WTC11 (cell line): ENCODE measurements at regions not wholly inside any gene's neighbourhood (a gene's known extent, or its start where the extent isn't known, plus 50 kb on each side); places are given as distances from the start of the nearest gene placed in this dataset.

Source experiments
- CTCF ChIP-seq: fragments of 200-600 bp; IDR thresholded peaks from 2 replicates; pipeline ENCODE4 v1.8.0; 2022; ENCODE audit warnings: antibody characterized with exemption
- ERG ChIP-seq: fragments of 250-450 bp; sonication (Bioruptor Pico); IDR thresholded peaks from 2 replicates; pipeline ENCODE4 v1.8.0; 2021; ENCODE audit warnings: mild to moderate bottlenecking

GRCh38 chr14:61928300-61928699 lies 166.1 kb downstream of the SNAPC1 start:
- no peak for TF ChIP-seq CTCF
- TF ChIP-seq ERG (CRISPR knock-in tag) = no peak
